K562 (cell line): ENCODE measurements at regions not wholly inside any gene's neighbourhood (a gene's known extent, or its start where the extent isn't known, plus 50 kb on each side); places are given as distances from the start of the nearest gene placed in this dataset.

Experiments
- ATAC-seq: fragments of 200-7000 bp; cut with Tn5 transposase; 3 replicates; pipeline ENCODE4 v1.9.1; 2020; ENCODE audit warnings: moderate library complexity
- BruUV-seq: library from RNA; stranded (reverse); fragments of 400-500 nt; replicated peaks from 2 replicates; lab custom pipeline; 2021; lab: Mats Ljungman, UMichigan
- CTCF ChIA-PET: fragments of 300-600 bp; formaldehyde crosslinking; extraction: SDS; loops from one replicate; lab custom pipeline; 2021; ENCODE audit warnings: low intra/inter-chr PET ratio; lab: Yijun Ruan, JAX
- POLR2A ChIA-PET: fragments of 300-600, 350-650 bp; sonication (Branson Sonifier 250); formaldehyde crosslinking; extraction: SDS; loops from one replicate; lab custom pipeline; 2021; ENCODE audit warnings: antibody characterized with exemption, inconsistent platforms; lab: Yijun Ruan, JAX
- DNase-seq, 4 experiments: peaks; one replicate each; pipeline versions ENCODE4 v3.0.0 to v3.0.0-alpha.2; 2011 to 2018; ENCODE audit warnings: low spot score in 3 of 4, mixed read lengths in 3 of 4; ENCODE audit errors: extremely low read depth in 1 of 4
- FAIRE-seq: peaks from 2 replicates; lab custom pipeline; 2011; peaks lifted over from hg19 to GRCh38; lab: Jason Lieb, UNC
- H2AFZ ChIP-seq: 2 replicates; pipeline ENCODE4 v1.6.0; 2011; ENCODE audit warnings: low read depth, low read length, control low read depth, inconsistent platforms
- H3K27ac ChIP-seq: fragments of 200-600 bp; 3 replicates; pipeline ENCODE4 v1.8.0; 2011; ENCODE audit warnings: low read depth, mild to moderate bottlenecking, control low read depth, inconsistent platforms, low read length, moderate library complexity, mixed read lengths; ENCODE audit errors: extremely low read depth
- H3K27me3 ChIP-seq, 2 experiments: fragments of 300-600 bp in 1 of 2; 2 replicates in 1 of 2; 3 replicates in 1 of 2; pipeline versions ENCODE4 v1.6.0 to v1.8.0; 2011; ENCODE audit warnings: inconsistent platforms in 2 of 2, low read length in 2 of 2, mild to moderate bottlenecking in 1 of 2, mixed read lengths in 1 of 2, moderate library complexity in 1 of 2; ENCODE audit not compliant: control insufficient read depth in 2 of 2, insufficient read depth in 2 of 2
- H3K36me3 ChIP-seq: fragments of 300-600 bp; 3 replicates; pipeline ENCODE4 v1.8.0; 2011; ENCODE audit warnings: mild to moderate bottlenecking, low read length, inconsistent platforms; ENCODE audit not compliant: control insufficient read depth, insufficient read depth
- H3K4me1 ChIP-seq, 2 experiments: fragments of 200-600 bp in 1 of 2; replicated peaks in 1 of 2; 2 replicates in 1 of 2; 3 replicates in 1 of 2; pipeline versions ENCODE4 v1.5.1 to v1.8.0; 2011; ENCODE audit warnings: inconsistent platforms in 2 of 2, low read length in 2 of 2, mild to moderate bottlenecking in 1 of 2, mixed read lengths in 1 of 2, moderate library complexity in 1 of 2; ENCODE audit not compliant: control insufficient read depth in 2 of 2, insufficient read depth in 2 of 2
- H3K4me2 ChIP-seq: 2 replicates; pipeline ENCODE4 v1.6.1; 2011; ENCODE audit warnings: low read length, control low read depth, inconsistent platforms, mixed read lengths; ENCODE audit not compliant: insufficient read depth
- H3K4me3 ChIP-seq: fragments of 200-600 bp; sonication (generic), shearing (Covaris generic); 2 replicates; pipeline ENCODE4 v1.5.1; 2016; ENCODE audit warnings: control low read depth, inconsistent platforms
- H3K79me2 ChIP-seq: fragments of 200-600 bp; 3 replicates; pipeline ENCODE4 v1.8.0; 2011; ENCODE audit warnings: low read length, inconsistent platforms; ENCODE audit not compliant: control insufficient read depth, insufficient read depth
- H3K9ac ChIP-seq, 2 experiments: 2 replicates each; pipeline versions ENCODE4 v1.6.0 to v1.6.1; 2011; ENCODE audit warnings: low read depth in 2 of 2, low read length in 2 of 2, control low read depth in 1 of 2, inconsistent platforms in 1 of 2, mild to moderate bottlenecking in 1 of 2, mixed read lengths in 1 of 2; ENCODE audit not compliant: insufficient read depth in 1 of 2
- H3K9me1 ChIP-seq: one replicate; pipeline ENCODE4 v1.6.0; 2011; ENCODE audit warnings: inconsistent platforms, mild to moderate bottlenecking, low read length, moderate library complexity; ENCODE audit not compliant: control insufficient read depth, insufficient read depth
- H3K9me3 ChIP-seq: replicated peaks from 2 replicates; pipeline ENCODE4 v1.5.1; 2011; ENCODE audit warnings: low read depth, low read length, inconsistent platforms; ENCODE audit not compliant: control insufficient read depth, insufficient read depth
- H4K20me1 ChIP-seq: replicated peaks from 2 replicates; pipeline ENCODE4 v1.6.1; 2011; ENCODE audit warnings: low read length, inconsistent platforms, mixed read lengths; ENCODE audit not compliant: control insufficient read depth, insufficient read depth
- E2F8 ChIP-seq: fragments of 450-650 bp; IDR thresholded peaks from 2 replicates; pipeline ENCODE4 v1.7.1; 2018; ENCODE audit warnings: mild to moderate bottlenecking, low read depth; ENCODE audit not compliant: partially characterized antibody
- GTF2A2 ChIP-seq: IDR thresholded peaks from 2 replicates; pipeline ENCODE4 v1.6.1; 2016; ENCODE audit warnings: mild to moderate bottlenecking, missing genetic modification characterization, missing compliant biosample characterization
- NBN ChIP-seq: fragments of 450-650 bp; IDR thresholded peaks from 2 replicates; pipeline ENCODE4 v1.6.1; 2016; ENCODE audit warnings: low read depth, mild to moderate bottlenecking
- PHB2 ChIP-seq: fragments of 450-650 bp; IDR thresholded peaks from 2 replicates; pipeline ENCODE4 v1.6.1; 2017; ENCODE audit warnings: low read depth
- POLR2AphosphoS2 ChIP-seq: IDR thresholded peaks from 2 replicates; pipeline ENCODE4 v1.6.1; 2012; ENCODE audit warnings: low read length, improper control_type of control experiment
- RNF2 ChIP-seq: sonication (generic); IDR thresholded peaks from 2 replicates; pipeline ENCODE4 v1.6.1; 2016
- TCF7L2 ChIP-seq: fragments of 150-350 bp; IDR thresholded peaks from 2 replicates; pipeline ENCODE4 v1.6.1; 2016; ENCODE audit warnings: low read depth, mild to moderate bottlenecking, low read length, moderate library complexity
- ZKSCAN1 ChIP-seq: fragments of 150-350 bp; IDR thresholded peaks from 2 replicates; pipeline ENCODE4 v1.6.1; 2016; ENCODE audit warnings: low read depth, low read length
- ZNF668 ChIP-seq: fragments of 250-450 bp; sonication (Bioruptor Pico); IDR thresholded peaks from 2 replicates; pipeline ENCODE4 v1.8.0; 2022; ENCODE audit warnings: mild to moderate bottlenecking, inconsistent platforms
- in situ Hi-C: fragments of 300-500 bp; cut with MboI; formaldehyde crosslinking; loops from 4 replicates; pipeline ENCODE4 v1.15.0; 2018; ENCODE audit warnings: inconsistent platforms, mixed read lengths
- intact Hi-C: fragments of 100-400 bp; cut with micrococcal nuclease; formaldehyde crosslinking; loops from 2 replicates; pipeline ENCODE4 v1.14.2; 2022
- TF ChIP-seq, protein P1 (sequence below): fragments of 250-450 bp; sonication (Bioruptor Pico); IDR thresholded peaks from 2 replicates; pipeline ENCODE4 v1.4.0; 2020; ENCODE audit warnings: mild to moderate bottlenecking, moderate library complexity
- TF ChIP-seq, protein P2 (sequence below), 2 experiments: fragments of 450-650 bp in 1 of 2; sonication (generic) in 1 of 2; formaldehyde crosslinking in 1 of 2; IDR thresholded peaks; 2 replicates each; pipeline versions ENCODE4 v1.7.1 to v1.9.0; 2016 to 2022; ENCODE audit warnings: inconsistent platforms in 1 of 2, mild to moderate bottlenecking in 1 of 2, missing genetic modification reagents in 1 of 2

DNA sequence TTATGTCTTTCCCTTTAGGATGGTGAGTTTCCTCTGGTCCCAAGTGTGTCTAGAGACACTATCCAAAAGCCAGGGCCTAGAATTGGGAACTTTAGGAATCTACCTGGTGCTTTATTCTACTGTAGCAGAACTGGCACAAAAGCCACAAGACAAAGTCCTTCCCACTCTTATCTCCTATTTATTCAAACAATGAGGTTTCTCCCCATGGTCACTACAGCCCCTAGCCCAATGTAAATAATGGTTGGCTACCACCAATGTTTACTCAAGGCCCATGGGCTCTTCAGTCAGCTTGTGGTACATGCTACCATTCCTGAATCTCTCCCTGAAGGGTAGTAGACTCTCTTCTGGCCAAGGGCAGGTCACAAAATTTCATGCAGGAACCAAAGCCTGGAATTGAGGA lies 789.4 kb upstream of the KIF2B start:
- H3K4me3 ChIP-seq = no peak overlapping the region
- no peaks in the 10 kb centered on the region for H3K27me3 ChIP-seq
- H3K79me2 ChIP-seq = no peaks in the 10 kb centered on the region
- ATAC-seq (no peak), DNase-seq (no peak), FAIRE-seq (no peak)
- H3K9me1 ChIP-seq = no peaks in the 10 kb centered on the region
- in situ Hi-C loops = no loop called here
- POLR2A ChIA-PET = no interaction called here
- no peak overlapping the region for H3K4me2 ChIP-seq
- no peaks in the 10 kb centered on the region for H3K36me3 ChIP-seq
- H4K20me1 ChIP-seq = no peaks in the 10 kb centered on the region
- no TSS peak for BruUV-seq
- H3K9ac ChIP-seq = no peak overlapping the region
- no peak overlapping the region for H2AFZ ChIP-seq
- H3K27ac ChIP-seq = no peak overlapping the region
- H3K9me3 ChIP-seq = no peaks in the 10 kb centered on the region
- intact Hi-C loops = no loop called here
- H3K4me1 ChIP-seq = no peaks in the 10 kb centered on the region
- CTCF ChIA-PET = no interaction called here
- TF ChIP-seq PHB2 = no peak
- no peak for TF ChIP-seq E2F8
- TF ChIP-seq, protein P1, sequence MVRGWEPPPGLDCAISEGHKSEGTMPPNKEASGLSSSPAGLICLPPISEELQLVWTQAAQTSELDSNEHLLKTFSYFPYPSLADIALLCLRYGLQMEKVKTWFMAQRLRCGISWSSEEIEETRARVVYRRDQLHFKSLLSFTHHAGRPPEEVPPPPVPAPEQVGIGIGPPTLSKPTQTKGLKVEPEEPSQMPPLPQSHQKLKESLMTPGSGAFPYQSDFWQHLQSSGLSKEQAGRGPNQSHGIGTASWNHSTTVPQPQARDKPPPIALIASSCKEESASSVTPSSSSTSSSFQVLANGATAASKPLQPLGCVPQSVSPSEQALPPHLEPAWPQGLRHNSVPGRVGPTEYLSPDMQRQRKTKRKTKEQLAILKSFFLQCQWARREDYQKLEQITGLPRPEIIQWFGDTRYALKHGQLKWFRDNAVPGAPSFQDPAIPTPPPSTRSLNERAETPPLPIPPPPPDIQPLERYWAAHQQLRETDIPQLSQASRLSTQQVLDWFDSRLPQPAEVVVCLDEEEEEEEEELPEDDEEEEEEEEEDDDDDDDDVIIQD = no peak
- no peak for TF ChIP-seq RNF2
- TF ChIP-seq GTF2A2 (tag) = no peak
- no peak for TF ChIP-seq NBN
- no peak for TF ChIP-seq ZKSCAN1
- no peak for TF ChIP-seq ZNF668
- TF ChIP-seq TCF7L2 = no peak
- TF ChIP-seq, protein P2, sequence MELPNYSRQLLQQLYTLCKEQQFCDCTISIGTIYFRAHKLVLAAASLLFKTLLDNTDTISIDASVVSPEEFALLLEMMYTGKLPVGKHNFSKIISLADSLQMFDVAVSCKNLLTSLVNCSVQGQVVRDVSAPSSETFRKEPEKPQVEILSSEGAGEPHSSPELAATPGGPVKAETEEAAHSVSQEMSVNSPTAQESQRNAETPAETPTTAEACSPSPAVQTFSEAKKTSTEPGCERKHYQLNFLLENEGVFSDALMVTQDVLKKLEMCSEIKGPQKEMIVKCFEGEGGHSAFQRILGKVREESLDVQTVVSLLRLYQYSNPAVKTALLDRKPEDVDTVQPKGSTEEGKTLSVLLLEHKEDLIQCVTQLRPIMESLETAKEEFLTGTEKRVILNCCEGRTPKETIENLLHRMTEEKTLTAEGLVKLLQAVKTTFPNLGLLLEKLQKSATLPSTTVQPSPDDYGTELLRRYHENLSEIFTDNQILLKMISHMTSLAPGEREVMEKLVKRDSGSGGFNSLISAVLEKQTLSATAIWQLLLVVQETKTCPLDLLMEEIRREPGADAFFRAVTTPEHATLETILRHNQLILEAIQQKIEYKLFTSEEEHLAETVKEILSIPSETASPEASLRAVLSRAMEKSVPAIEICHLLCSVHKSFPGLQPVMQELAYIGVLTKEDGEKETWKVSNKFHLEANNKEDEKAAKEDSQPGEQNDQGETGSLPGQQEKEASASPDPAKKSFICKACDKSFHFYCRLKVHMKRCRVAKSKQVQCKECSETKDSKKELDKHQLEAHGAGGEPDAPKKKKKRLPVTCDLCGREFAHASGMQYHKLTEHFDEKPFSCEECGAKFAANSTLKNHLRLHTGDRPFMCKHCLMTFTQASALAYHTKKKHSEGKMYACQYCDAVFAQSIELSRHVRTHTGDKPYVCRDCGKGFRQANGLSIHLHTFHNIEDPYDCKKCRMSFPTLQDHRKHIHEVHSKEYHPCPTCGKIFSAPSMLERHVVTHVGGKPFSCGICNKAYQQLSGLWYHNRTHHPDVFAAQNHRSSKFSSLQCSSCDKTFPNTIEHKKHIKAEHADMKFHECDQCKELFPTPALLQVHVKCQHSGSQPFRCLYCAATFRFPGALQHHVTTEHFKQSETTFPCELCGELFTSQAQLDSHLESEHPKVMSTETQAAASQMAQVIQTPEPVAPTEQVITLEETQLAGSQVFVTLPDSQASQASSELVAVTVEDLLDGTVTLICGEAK (IDR thresholded peaks at IDR 0.05) = no peak
- TF ChIP-seq, protein P2 (CRISPR knock-in tag; IDR thresholded peaks at IDR 0.05) = no peak
- TF ChIP-seq POLR2AphosphoS2 = no peak
